ENCODE measurements at regions not wholly inside any gene's neighbourhood (a gene's known extent, or its start where the extent isn't known, plus 50 kb on each side); places are given as distances from the start of the nearest gene placed in this dataset.

- TF ChIP-seq, protein P1, sequence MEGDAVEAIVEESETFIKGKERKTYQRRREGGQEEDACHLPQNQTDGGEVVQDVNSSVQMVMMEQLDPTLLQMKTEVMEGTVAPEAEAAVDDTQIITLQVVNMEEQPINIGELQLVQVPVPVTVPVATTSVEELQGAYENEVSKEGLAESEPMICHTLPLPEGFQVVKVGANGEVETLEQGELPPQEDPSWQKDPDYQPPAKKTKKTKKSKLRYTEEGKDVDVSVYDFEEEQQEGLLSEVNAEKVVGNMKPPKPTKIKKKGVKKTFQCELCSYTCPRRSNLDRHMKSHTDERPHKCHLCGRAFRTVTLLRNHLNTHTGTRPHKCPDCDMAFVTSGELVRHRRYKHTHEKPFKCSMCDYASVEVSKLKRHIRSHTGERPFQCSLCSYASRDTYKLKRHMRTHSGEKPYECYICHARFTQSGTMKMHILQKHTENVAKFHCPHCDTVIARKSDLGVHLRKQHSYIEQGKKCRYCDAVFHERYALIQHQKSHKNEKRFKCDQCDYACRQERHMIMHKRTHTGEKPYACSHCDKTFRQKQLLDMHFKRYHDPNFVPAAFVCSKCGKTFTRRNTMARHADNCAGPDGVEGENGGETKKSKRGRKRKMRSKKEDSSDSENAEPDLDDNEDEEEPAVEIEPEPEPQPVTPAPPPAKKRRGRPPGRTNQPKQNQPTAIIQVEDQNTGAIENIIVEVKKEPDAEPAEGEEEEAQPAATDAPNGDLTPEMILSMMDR (IDR thresholded peaks at IDR 0.05; ENCODE audit: low read depth, low read length): no peak
- TF ChIP-seq POLR2A (IDR thresholded peaks at IDR 0.05; ENCODE audit: extremely low read depth, insufficient read length) (no peak), MYC (IDR thresholded peaks at IDR 0.05; ENCODE audit: low read depth, low read length) (no peak), MAX (IDR thresholded peaks at IDR 0.05; ENCODE audit: low read depth, low read length) (no peak)
Observed at GRCh38 chr6:140316966-140317365, 942.5 kb upstream of the CITED2 start.
